ENCODE measurements at regions not wholly inside any gene's neighbourhood (a gene's known extent, or its start where the extent isn't known, plus 50 kb on each side); places are given as distances from the start of the nearest gene placed in this dataset.

GRCh38 chr1:239507826-239508225, 121.5 kb downstream of the CHRM3 start:
- ChIA-PET POLR2A (ENCODE audit: unreplicated experiment) (no interaction called here), CTCF (no interaction called here)
- H3K79me1 ChIP-seq (ENCODE audit: low read depth in 1 of 2, low read length in 2 of 2), result no peaks in the 10 kb centered on the region
- in situ Hi-C loops (cut with MboI; ENCODE audit: low sequenced_read_pairs), result no loop called here
- H2AK5ac ChIP-seq (ENCODE audit: low read depth, low read length), result no peak overlapping the region
- H3K23ac ChIP-seq (ENCODE audit: low read depth, low read length), result no peak overlapping the region
- H3K27ac ChIP-seq (ENCODE audit: insufficient read depth, low read length), result no peak overlapping the region
- no peaks in the 10 kb centered on the region for H4K20me1 ChIP-seq (ENCODE audit: insufficient read depth, low read length)
- H3K4me3 ChIP-seq (ENCODE audit: insufficient read depth, low read depth, low read length), result no peak overlapping the region
- no peak overlapping the region for H3K4ac ChIP-seq (ENCODE audit: low read depth, low read length)
- no peaks in the 10 kb centered on the region for H3K9me1 ChIP-seq (ENCODE audit: insufficient read depth, low read length)
- H2BK5ac ChIP-seq (ENCODE audit: low read depth, low read length, poor library complexity, severe bottlenecking), result no peak overlapping the region
- no TSS peak for BruUV-seq (replicated peaks)
- intact Hi-C loops (cut with micrococcal nuclease), result no loop called here
- H3K18ac ChIP-seq (ENCODE audit: low read depth, low read length), result no peak overlapping the region
- no peak for TF ChIP-seq BHLHE40 (IDR thresholded peaks at IDR 0.05; ENCODE audit: low read depth, low read length)
- no peak for TF ChIP-seq RCOR1 (IDR thresholded peaks at IDR 0.05; ENCODE audit: insufficient replicate concordance, low read length)
- TF ChIP-seq CHD1 (IDR thresholded peaks at IDR 0.05; ENCODE audit: low read depth, low read length), result no peak
- TF ChIP-seq FOS (IDR thresholded peaks at IDR 0.05; ENCODE audit: low read depth, low read length), result no peak
- TF ChIP-seq USF2 (IDR thresholded peaks at IDR 0.05; ENCODE audit: low read depth, low read length), result no peak
- no peak for TF ChIP-seq POLR2A (IDR thresholded peaks at IDR 0.05; ENCODE audit: low read depth, low read length)
- TF ChIP-seq RAD21 (IDR thresholded peaks at IDR 0.05; ENCODE audit: low read length), result no peak
- no peak for TF ChIP-seq MAZ (IDR thresholded peaks at IDR 0.05; ENCODE audit: borderline replicate concordance, low read depth, low read length)
- TF ChIP-seq CEBPB (IDR thresholded peaks at IDR 0.05; ENCODE audit: low read depth, low read length), result no peak
- no peak for TF ChIP-seq SMC3 (IDR thresholded peaks at IDR 0.05; ENCODE audit: low read depth, low read length)
- no peak for TF ChIP-seq MAFK (IDR thresholded peaks at IDR 0.05; ENCODE audit: low read depth, low read length)
- no peak for TF ChIP-seq ELK1 (IDR thresholded peaks at IDR 0.05; ENCODE audit: borderline replicate concordance, low read depth, low read length)
- TF ChIP-seq NFE2L2 (IDR thresholded peaks at IDR 0.05; ENCODE audit: low read depth, low read length), result no peak
- TF ChIP-seq MXI1 (IDR thresholded peaks at IDR 0.05; ENCODE audit: borderline replicate concordance, low read depth, low read length), result no peak
- no peak for TF ChIP-seq CTCF (conservative IDR thresholded peaks at IDR 0.05; ENCODE audit: low read depth, low read length)
- no peak for TF ChIP-seq RFX5 (IDR thresholded peaks at IDR 0.05; ENCODE audit: low read depth, low read length)
- no peaks in the 10 kb centered on the region for H3K27me3 ChIP-seq (ENCODE audit: control insufficient read depth, insufficient read depth, low read length)
- no peak overlapping the region for H2AK9ac ChIP-seq (replicated peaks; ENCODE audit: low read depth, low read length, poor library complexity)
- ATAC-seq (ENCODE audit: low read depth), result no peak
- no peak overlapping the region for H2BK20ac ChIP-seq (ENCODE audit: low read depth, low read length)
- H2BK15ac ChIP-seq (ENCODE audit: low read depth, low read length), result no peak overlapping the region
- H3K9me3 ChIP-seq (ENCODE audit: control insufficient read depth, insufficient read depth, low read length), result peaks cover 10% of the 10 kb centered on the region
- dilution Hi-C loops (cut with HindIII; ENCODE audit: low sequenced_read_pairs, unreplicated experiment), result no loop called here
- no peak overlapping the region for H2BK120ac ChIP-seq (ENCODE audit: low read depth, low read length)
- H4K5ac ChIP-seq (ENCODE audit: low read depth, low read length), result no peak overlapping the region
- H4K8ac ChIP-seq (ENCODE audit: low read depth in 2 of 2, low read length in 2 of 2), result no peak overlapping the region
- H3K56ac ChIP-seq (ENCODE audit: extremely low read depth, insufficient read depth, low read length), result no peak overlapping the region
- H4K91ac ChIP-seq (ENCODE audit: insufficient read depth, low read depth, low read length), result no peak overlapping the region
- no peak overlapping the region for H2AFZ ChIP-seq (replicated peaks; ENCODE audit: low read length, poor library complexity)
- no peak overlapping the region for H3K9ac ChIP-seq (ENCODE audit: low read depth, low read length)
- H3K4me1 ChIP-seq (ENCODE audit: control insufficient read depth, insufficient read depth, low read length), result no peaks in the 10 kb centered on the region
- no peak for DNase-seq
- H3K36me3 ChIP-seq (ENCODE audit: control insufficient read depth, insufficient read depth, low read length), result no peaks in the 10 kb centered on the region
- no CpG with 5 or more reads among the region's 1 CpG for WGBS, 2 experiments (ENCODE audit: extremely low coverage in 2 of 2, insufficient read length in 1 of 2)
- no peak overlapping the region for H3K14ac ChIP-seq (replicated peaks; ENCODE audit: low read depth, low read length)
- H3K4me2 ChIP-seq (ENCODE audit: low read depth, low read length), result no peak overlapping the region

All from IMR-90 (cell line).